ENCODE measurements at regions not wholly inside any gene's neighbourhood (a gene's known extent, or its start where the extent isn't known, plus 50 kb on each side); places are given as distances from the start of the nearest gene placed in this dataset.

DNA sequence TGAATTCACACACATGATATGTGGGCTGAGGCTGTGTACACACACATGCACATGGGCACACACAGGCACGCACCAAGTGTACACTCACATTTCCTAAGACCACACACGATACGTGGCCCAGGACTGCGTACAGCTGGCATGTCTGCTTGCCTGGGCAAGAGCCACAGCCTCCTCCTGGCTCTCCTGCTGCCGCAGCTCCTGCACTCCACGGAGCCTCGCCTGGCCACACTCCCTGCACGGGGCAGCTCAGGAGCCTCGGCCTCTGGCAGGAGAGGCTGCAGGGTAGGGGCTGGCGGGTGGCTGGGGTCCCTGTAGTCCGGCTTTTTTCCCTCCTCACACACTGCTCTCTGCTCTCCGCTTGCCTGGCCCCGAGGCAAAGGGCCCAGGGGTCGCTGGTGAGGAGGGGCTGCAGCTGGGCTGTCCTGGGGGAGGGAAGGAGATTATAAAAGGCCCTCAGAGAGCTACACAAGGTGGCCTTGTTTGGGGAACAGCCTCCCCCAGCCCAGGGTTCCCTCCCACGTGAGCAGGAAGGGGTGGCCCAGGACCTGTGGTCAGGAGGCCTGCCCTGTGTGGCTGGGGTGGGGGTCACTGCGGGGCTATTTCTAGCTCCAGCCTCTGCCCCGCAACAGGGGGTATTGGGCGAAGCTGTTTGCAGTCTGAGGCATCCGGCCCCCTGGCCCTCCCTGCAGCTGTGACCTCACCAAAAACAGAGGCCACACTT lies 89.0 kb upstream of the SFSWAP start:
- TF ChIP-seq, protein P1, sequence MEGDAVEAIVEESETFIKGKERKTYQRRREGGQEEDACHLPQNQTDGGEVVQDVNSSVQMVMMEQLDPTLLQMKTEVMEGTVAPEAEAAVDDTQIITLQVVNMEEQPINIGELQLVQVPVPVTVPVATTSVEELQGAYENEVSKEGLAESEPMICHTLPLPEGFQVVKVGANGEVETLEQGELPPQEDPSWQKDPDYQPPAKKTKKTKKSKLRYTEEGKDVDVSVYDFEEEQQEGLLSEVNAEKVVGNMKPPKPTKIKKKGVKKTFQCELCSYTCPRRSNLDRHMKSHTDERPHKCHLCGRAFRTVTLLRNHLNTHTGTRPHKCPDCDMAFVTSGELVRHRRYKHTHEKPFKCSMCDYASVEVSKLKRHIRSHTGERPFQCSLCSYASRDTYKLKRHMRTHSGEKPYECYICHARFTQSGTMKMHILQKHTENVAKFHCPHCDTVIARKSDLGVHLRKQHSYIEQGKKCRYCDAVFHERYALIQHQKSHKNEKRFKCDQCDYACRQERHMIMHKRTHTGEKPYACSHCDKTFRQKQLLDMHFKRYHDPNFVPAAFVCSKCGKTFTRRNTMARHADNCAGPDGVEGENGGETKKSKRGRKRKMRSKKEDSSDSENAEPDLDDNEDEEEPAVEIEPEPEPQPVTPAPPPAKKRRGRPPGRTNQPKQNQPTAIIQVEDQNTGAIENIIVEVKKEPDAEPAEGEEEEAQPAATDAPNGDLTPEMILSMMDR (IDR thresholded peaks at IDR 0.05), result no peak
- TF ChIP-seq POLR2A (IDR thresholded peaks at IDR 0.05) (no peak), POLR2AphosphoS5 (IDR thresholded peaks at IDR 0.05) (no peak), EP300 (IDR thresholded peaks at IDR 0.05) (no peak)
